Muscle of leg (tissue), 3 donors: ENCODE measurements at regions not wholly inside any gene's neighbourhood (a gene's known extent, or its start where the extent isn't known, plus 50 kb on each side); places are given as distances from the start of the nearest gene placed in this dataset.
A peak's percentile ranks its signal among the peaks of the same experiment; 100 is the strongest.

Source experiments
- DNase-seq: peaks from one replicate; pipeline ENCODE4 v3.0.0; 2013
- H3K27ac ChIP-seq: one replicate; pipeline ENCODE4 v1.5.1; 2013; ENCODE audit warnings: mild to moderate bottlenecking, low read length, control low read depth
- H3K27me3 ChIP-seq: one replicate; pipeline ENCODE4 v1.6.1; 2013; ENCODE audit warnings: low read length; ENCODE audit not compliant: control insufficient read depth, insufficient read depth
- H3K36me3 ChIP-seq: one replicate; pipeline ENCODE4 v1.6.1; 2013; ENCODE audit warnings: low read length; ENCODE audit not compliant: control insufficient read depth, insufficient read depth
- H3K4me1 ChIP-seq: one replicate; pipeline ENCODE4 v1.6.1; 2013; ENCODE audit warnings: low read length; ENCODE audit not compliant: control insufficient read depth, insufficient read depth
- H3K4me3 ChIP-seq: one replicate; pipeline ENCODE4 v1.5.1; 2013; ENCODE audit warnings: low read length, control low read depth
- H3K9me3 ChIP-seq: replicated peaks from 2 replicates; pipeline ENCODE4 v1.6.1; 2013; ENCODE audit warnings: low read depth, low read length; ENCODE audit not compliant: control insufficient read depth
- WGBS: methylation state at CpG from one replicate; pipeline ENCODE4 v1.1.5; 2013; ENCODE audit warnings: missing lambda C conversion rate; ENCODE audit not compliant: insufficient coverage; 5-methylcytosine and 5-hydroxymethylcytosine counted together

DNA sequence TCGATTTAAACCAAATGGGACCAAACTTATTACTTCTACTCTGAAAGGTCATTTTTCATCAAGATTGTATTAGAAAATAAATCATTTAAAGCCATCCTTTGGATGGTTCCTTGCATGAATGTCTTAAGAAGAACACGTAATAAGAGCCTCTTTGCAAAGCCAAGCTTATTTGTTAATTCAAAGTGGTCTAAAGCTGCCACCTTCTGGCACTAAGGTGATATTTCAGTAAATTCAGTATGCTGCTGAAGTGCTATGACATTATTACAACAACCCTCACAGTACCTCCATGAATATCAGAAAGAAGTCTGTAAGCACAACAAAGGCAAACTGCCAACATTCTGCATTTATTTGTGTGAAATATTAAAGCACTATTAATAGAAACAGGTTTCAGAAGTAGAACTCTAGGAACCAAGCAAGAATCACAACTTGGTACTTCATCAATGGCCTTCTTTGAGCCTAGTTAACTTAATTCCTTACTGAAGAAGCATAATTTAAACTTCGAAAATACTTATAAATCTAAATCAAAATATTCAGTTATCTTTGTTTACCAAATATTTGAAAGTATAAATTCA, 53.1 kb upstream of the TYRP1 start:
- Histone ChIP-seq H3K4me3 (no peak overlapping the region), H3K27ac (no peak overlapping the region), H3K27me3 (no peaks in the 10 kb centered on the region), H3K9me3 (no peaks in the 10 kb centered on the region), H3K4me1 (no peaks in the 10 kb centered on the region), H3K36me3 (no peaks in the 10 kb centered on the region)
- DNase-seq: peak; percentile 34
- WGBS: no CpG with 5 or more reads among the region's 3 CpGs

DNA sequence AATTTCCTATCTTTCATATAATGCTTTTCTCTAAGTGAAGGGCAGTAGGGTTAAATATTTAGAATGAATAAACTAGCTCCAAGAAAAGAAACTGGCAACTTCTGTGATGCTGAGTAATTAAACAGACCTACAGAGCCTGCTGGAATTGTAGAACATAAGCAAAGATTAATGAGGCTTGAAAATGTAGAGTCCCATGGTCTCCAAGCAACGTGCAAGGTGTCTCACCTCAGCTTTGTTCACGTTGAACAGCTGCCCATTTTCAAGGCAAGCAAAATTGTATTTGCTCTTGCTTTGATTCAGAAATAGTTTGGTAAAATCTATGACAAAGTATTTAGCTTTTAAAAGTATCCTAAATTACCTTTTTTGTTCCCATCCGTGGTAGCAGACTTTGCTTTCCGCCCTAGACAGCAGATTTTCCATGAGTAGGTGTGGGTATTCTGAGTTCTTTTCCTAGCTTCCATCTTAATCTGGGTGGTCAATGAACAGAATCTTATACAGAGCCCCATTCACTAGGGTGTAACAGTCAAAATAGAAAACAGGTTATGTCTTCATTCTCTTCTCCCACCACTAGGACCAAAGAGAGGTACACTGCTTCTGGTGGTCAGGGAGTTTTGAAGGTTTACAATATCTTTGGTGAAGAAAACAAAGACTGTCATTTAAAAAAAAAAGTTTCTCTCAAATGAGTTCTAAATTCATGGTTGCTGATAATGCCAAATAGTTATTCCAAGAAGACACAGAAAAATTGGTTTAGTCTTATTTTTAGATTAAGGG, 52.1 kb upstream of the TYRP1 start:
- Histone ChIP-seq H3K9me3 (no peaks in the 10 kb centered on the region), H3K4me3 (no peak overlapping the region), H3K36me3 (no peaks in the 10 kb centered on the region), H3K27ac (no peak overlapping the region), H3K4me1 (no peaks in the 10 kb centered on the region), H3K27me3 (no peaks in the 10 kb centered on the region)
- 40% methylated on average over 1 of the region's 4 CpGs for WGBS
- no peak for DNase-seq
